ENCODE measurements at regions not wholly inside any gene's neighbourhood (a gene's known extent, or its start where the extent isn't known, plus 50 kb on each side); places are given as distances from the start of the nearest gene placed in this dataset.

DNA sequence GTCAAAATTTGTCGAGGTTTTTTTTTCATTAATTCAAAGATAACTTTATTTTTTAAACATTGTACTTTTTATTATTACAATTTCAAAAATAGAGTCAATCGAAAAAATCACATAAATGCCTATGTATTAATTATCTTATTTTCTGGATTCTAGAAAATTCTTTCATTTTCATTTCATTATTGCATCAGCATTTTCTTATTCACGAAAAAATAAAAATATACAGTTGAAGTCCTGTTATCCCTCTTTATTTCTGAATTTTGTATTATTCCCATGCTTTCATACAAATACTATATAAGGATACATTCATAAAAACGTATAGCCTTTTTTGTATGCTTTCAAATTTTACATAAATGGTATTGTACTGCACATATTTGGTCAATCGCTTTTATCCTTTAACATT lies 681.0 kb upstream of the USP24 start:
- WGBS, 2 experiments (ENCODE audit: extremely low coverage in 1 of 2, insufficient coverage in 1 of 2, insufficient read length in 1 of 2, insufficient replicate concordance in 2 of 2, low coverage in 1 of 2, low lambda C conversion rate in 2 of 2, missing lambda C conversion rate in 1 of 2): 93 to 100% methylated on average over 1 to 5 of the region's 5 CpGs
- ChIA-PET CTCF (ENCODE audit: partially characterized antibody) (no interaction called here), POLR2A (ENCODE audit: partially characterized antibody) (no interaction called here)
- Histone ChIP-seq H3K27ac (ENCODE audit: low read depth, low read length) (no peak overlapping the region), H3K18ac (ENCODE audit: extremely low read depth, low read length) (no peak overlapping the region), H4K5ac (ENCODE audit: insufficient read length, low read depth, low read length) (no peak overlapping the region), H3K79me2 (ENCODE audit: control insufficient read depth in 1 of 2, insufficient read depth in 2 of 2, low read length in 2 of 2) (no peaks in the 10 kb centered on the region), H2AFZ (ENCODE audit: low read length) (no peak overlapping the region), H4K91ac (replicated peaks; ENCODE audit: insufficient read length, low read length) (no peak overlapping the region), H3K36me3 (ENCODE audit: control insufficient read depth in 2 of 4, insufficient read depth in 4 of 4, low read length in 3 of 4) (no peaks in the 10 kb centered on the region), H2BK12ac (ENCODE audit: low read depth, low read length) (no peak overlapping the region), H2BK120ac (replicated peaks; ENCODE audit: low read depth, low read length) (no peak overlapping the region), H4K8ac (ENCODE audit: extremely low read depth, insufficient read depth, low read length) (no peak overlapping the region), H3K4me1 (replicated peaks in 1 of 4; ENCODE audit: control insufficient read depth in 3 of 4, insufficient read depth in 4 of 4, low read length in 3 of 4) (no peaks in the 10 kb centered on the region), H3K23me2 (ENCODE audit: low read depth, low read length) (no peaks in the 10 kb centered on the region; the same call in 1 of the 2 replicates), H2BK15ac (ENCODE audit: low read length) (no peak overlapping the region), H2BK20ac (ENCODE audit: low read length) (no peak overlapping the region), H3K27me3 (replicated peaks in 1 of 4; ENCODE audit: control insufficient read depth in 3 of 4, extremely low read depth in 1 of 4, insufficient read depth in 3 of 4, low read length in 3 of 4) (no peaks in the 10 kb centered on the region), H3K56ac (replicated peaks; ENCODE audit: insufficient read length, low read depth, low read length) (no peak overlapping the region), H3K4ac (replicated peaks; ENCODE audit: insufficient read length, low read depth, low read length) (no peak overlapping the region), H3K14ac (ENCODE audit: insufficient read length) (no peak overlapping the region), H3K23ac (ENCODE audit: insufficient read length) (no peak overlapping the region), H3K9me3 (ENCODE audit: insufficient read depth in 2 of 2, low read depth in 1 of 2, low read length in 1 of 2) (0 out of 4 replicates have a peak, but pooled peaks cover 0 to 3% of the 10 kb centered on the region in 2 experiments), H2AK5ac (ENCODE audit: low read depth, low read length) (no peak overlapping the region), H3K79me1 (ENCODE audit: low read depth, low read length) (no peaks in the 10 kb centered on the region), H2BK5ac (ENCODE audit: low read depth, low read length) (no peak overlapping the region), H4K20me1 (replicated peaks in 1 of 2; ENCODE audit: control insufficient read depth in 1 of 2, insufficient read depth in 2 of 2, low read length in 2 of 2) (no peaks in the 10 kb centered on the region), H3K9ac (replicated peaks in 1 of 4; ENCODE audit: extremely low read depth in 1 of 4, low read depth in 3 of 4, low read length in 3 of 4) (no peak overlapping the region), H3K4me3 (ENCODE audit: extremely low read depth in 1 of 4, insufficient read depth in 2 of 4, low read depth in 3 of 4, low read length in 4 of 4) (no peak overlapping the region), H3K4me2 (ENCODE audit: insufficient read depth in 1 of 2, low read depth in 2 of 2, low read length in 2 of 2) (no peak overlapping the region)
- no peak for FAIRE-seq
- no peak for DNase-seq (ENCODE audit: low read depth in 1 of 2, low spot score in 2 of 2)
- no peak for TF ChIP-seq KDM5A (IDR thresholded peaks at IDR 0.05; ENCODE audit: low read length)
- TF ChIP-seq SAP30 (IDR thresholded peaks at IDR 0.05; ENCODE audit: insufficient read depth, insufficient replicate concordance, low read length): no peak
- no peak for TF ChIP-seq EZH2 (IDR thresholded peaks at IDR 0.05; ENCODE audit: low read depth, low read length, severe bottlenecking)
- no peak for TF ChIP-seq CBX8 (IDR thresholded peaks at IDR 0.05; ENCODE audit: borderline replicate concordance, low read depth, low read length)
- no peak for TF ChIP-seq NANOG (IDR thresholded peaks at IDR 0.05; ENCODE audit: insufficient read depth, low read depth, low read length, poor library complexity, severe bottlenecking)
- no peak for TF ChIP-seq HDAC2 (IDR thresholded peaks at IDR 0.05; ENCODE audit: borderline replicate concordance in 1 of 2, low read depth in 2 of 2, low read length in 2 of 2)
- TF ChIP-seq CHD2 (IDR thresholded peaks at IDR 0.05; ENCODE audit: low read length): no peak
- no peak for TF ChIP-seq EP300 (IDR thresholded peaks at IDR 0.05; ENCODE audit: borderline replicate concordance in 1 of 2, low read depth in 2 of 2, low read length in 2 of 2)
- no peak for TF ChIP-seq KDM1A (IDR thresholded peaks at IDR 0.05; ENCODE audit: borderline replicate concordance, low read length)
- no peak for TF ChIP-seq ZNF274 (IDR thresholded peaks at IDR 0.05; ENCODE audit: borderline replicate concordance, extremely low read depth, low read length)
- TF ChIP-seq, protein P1, sequence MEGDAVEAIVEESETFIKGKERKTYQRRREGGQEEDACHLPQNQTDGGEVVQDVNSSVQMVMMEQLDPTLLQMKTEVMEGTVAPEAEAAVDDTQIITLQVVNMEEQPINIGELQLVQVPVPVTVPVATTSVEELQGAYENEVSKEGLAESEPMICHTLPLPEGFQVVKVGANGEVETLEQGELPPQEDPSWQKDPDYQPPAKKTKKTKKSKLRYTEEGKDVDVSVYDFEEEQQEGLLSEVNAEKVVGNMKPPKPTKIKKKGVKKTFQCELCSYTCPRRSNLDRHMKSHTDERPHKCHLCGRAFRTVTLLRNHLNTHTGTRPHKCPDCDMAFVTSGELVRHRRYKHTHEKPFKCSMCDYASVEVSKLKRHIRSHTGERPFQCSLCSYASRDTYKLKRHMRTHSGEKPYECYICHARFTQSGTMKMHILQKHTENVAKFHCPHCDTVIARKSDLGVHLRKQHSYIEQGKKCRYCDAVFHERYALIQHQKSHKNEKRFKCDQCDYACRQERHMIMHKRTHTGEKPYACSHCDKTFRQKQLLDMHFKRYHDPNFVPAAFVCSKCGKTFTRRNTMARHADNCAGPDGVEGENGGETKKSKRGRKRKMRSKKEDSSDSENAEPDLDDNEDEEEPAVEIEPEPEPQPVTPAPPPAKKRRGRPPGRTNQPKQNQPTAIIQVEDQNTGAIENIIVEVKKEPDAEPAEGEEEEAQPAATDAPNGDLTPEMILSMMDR (IDR thresholded peaks at IDR 0.05; ENCODE audit: control extremely low read depth in 1 of 3, insufficient read depth in 1 of 3, low read depth in 1 of 3, low read length in 3 of 3): no peak
